ENCODE measurements at regions not wholly inside any gene's neighbourhood (a gene's known extent, or its start where the extent isn't known, plus 50 kb on each side); places are given as distances from the start of the nearest gene placed in this dataset.

GRCh38 chr2:67006373-67006960 is 390.7 kb upstream of the ETAA1 start:
- no peak for TF ChIP-seq CTCF (IDR thresholded peaks at IDR 0.05; ENCODE audit: poor library complexity, severe bottlenecking)
- TF ChIP-seq EP300 (conservative IDR thresholded peaks at IDR 0.05; ENCODE audit: poor library complexity, severe bottlenecking): no peak
